ENCODE measurements at regions not wholly inside any gene's neighbourhood (a gene's known extent, or its start where the extent isn't known, plus 50 kb on each side); places are given as distances from the start of the nearest gene placed in this dataset.
A peak's percentile ranks its signal among the peaks of the same experiment; 100 is the strongest.

DNA sequence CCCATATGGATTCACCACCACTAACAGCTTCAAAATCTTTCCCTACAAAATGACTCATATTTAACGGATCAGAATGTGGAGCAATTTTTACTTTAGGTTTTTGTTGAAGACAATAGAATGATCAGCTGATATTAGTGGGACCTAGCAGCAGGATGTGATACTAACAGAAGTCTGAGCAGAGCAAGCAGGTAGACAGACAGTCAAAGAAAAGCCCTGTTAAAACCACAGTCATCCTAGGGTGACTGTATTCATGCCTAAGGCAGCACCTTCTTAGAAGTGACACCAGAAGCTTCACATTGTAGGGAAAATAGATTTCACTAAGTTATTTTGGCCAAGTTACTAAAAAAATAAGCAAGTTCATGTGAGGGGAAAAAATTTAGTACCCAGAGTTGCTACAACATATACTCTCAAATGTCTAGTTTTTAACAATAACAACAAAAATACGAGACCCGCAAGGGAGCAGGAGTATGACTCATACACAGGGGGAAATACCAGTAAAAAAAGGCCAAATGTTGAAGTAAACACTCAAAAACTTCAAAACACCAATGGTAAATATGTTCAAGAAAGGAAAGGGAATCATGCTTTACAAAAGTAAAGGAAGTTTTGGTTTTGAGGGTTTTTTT lies 590.9 kb downstream of the EPHA3 start:
- H3K4me3 ChIP-seq (ENCODE audit: low read length): no peak overlapping the region
- TF ChIP-seq, protein P1, sequence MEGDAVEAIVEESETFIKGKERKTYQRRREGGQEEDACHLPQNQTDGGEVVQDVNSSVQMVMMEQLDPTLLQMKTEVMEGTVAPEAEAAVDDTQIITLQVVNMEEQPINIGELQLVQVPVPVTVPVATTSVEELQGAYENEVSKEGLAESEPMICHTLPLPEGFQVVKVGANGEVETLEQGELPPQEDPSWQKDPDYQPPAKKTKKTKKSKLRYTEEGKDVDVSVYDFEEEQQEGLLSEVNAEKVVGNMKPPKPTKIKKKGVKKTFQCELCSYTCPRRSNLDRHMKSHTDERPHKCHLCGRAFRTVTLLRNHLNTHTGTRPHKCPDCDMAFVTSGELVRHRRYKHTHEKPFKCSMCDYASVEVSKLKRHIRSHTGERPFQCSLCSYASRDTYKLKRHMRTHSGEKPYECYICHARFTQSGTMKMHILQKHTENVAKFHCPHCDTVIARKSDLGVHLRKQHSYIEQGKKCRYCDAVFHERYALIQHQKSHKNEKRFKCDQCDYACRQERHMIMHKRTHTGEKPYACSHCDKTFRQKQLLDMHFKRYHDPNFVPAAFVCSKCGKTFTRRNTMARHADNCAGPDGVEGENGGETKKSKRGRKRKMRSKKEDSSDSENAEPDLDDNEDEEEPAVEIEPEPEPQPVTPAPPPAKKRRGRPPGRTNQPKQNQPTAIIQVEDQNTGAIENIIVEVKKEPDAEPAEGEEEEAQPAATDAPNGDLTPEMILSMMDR (IDR thresholded peaks at IDR 0.05; ENCODE audit: insufficient read depth, low read depth, low read length, missing control alignments): no peak
- no peak for DNase-seq (ENCODE audit: low read depth)

DNA sequence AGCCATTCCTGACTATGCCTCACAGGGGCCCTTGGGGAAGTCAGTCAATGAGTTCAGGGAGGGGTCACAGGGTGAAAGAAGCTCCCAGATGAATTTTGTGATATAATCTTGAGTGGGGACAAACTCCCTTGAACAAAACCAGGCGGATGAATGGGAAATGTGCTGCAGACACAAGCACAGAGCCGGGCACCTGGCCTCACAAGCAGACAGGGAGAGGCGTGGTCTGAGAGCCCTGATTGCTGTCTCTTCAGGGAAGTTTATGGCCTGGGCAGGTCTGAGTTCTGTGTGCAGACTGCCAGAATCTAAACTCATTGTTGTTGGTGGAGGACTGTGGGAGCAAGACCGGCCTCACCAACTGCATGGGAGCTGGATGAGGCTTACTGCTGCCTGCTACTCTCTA lies 591.8 kb downstream of the EPHA3 start:
- TF ChIP-seq, protein P1 (IDR thresholded peaks at IDR 0.05; ENCODE audit: insufficient read depth, low read depth, low read length, missing control alignments): no peak
- no peak for DNase-seq (ENCODE audit: low read depth)

DNA sequence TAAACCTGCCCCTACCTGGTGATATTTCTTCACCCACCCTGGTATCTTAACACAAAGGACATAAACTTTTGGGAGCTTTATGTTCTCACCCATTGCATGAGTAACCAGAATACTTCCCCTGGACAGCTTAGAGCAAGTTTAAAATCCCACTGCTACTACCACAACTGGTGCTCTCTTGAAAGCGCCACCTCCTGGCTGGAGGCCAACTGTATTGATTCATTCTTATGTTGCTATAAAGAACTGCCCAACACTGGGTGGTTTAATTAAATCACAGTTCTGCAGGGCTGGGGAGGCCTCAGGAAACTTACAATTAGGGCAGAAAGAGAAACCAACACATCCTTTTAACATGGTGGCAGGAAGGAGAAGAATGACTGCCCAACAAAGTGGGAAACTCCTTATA lies 592.4 kb downstream of the EPHA3 start:
- DNase-seq (ENCODE audit: low read depth): peak; percentile 11
- TF ChIP-seq, protein P1 (IDR thresholded peaks at IDR 0.05; ENCODE audit: insufficient read depth, low read depth, low read length, missing control alignments): no peak
- no peak overlapping the region for H3K4me3 ChIP-seq (ENCODE audit: low read length)

More for the DNA sequence above, 591.8 kb downstream of the EPHA3 start:
- H3K4me3 ChIP-seq (ENCODE audit: low read length): no peak overlapping the region

DNA sequence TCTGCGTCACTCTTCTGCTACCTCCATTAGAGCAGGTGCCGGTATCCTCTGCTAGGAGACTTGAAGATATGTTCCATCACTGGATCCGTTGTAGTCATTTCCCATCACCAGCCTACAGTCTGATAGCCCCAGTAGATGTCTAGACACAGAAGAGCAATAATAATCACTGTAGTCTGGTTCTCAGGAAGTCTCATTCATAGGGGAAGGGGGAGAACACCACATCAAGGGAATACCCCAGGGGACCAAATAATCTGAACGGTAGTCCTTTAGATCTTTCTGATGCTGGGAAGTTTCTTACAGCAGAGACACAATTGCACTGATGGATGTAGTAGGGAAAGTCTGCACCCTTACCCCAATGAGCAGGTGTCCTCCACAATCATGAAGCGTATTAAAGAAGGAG lies 595.0 kb downstream of the EPHA3 start:
- no peak overlapping the region for H3K4me3 ChIP-seq (ENCODE audit: low read length)
- TF ChIP-seq, protein P1 (IDR thresholded peaks at IDR 0.05; ENCODE audit: insufficient read depth, low read depth, low read length, missing control alignments): no peak
- DNase-seq (ENCODE audit: low read depth): no peak

DNA sequence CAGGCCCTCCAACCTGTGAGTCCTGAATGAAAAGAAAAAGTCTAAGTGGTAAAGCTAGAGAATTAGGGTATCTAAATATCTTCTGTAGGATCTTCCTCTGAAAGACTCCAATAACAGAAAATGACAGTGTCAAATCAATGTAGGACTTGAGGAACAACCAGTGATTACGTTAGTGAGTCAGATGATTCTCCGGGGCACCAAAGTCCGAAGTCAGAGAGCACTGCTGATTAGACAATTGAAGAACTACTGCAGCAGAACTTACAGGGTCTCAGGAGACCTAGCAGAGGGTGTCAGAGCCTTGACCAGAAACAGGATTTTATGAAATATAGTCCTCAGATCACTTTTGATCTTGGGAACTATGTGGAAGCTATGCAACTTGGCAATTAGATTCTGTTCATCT lies 605.8 kb downstream of the EPHA3 start:
- DNase-seq (ENCODE audit: low read depth): no peak
- TF ChIP-seq, protein P1 (IDR thresholded peaks at IDR 0.05; ENCODE audit: insufficient read depth, low read depth, low read length, missing control alignments): no peak
- H3K4me3 ChIP-seq (ENCODE audit: low read length): no peak overlapping the region

DNA sequence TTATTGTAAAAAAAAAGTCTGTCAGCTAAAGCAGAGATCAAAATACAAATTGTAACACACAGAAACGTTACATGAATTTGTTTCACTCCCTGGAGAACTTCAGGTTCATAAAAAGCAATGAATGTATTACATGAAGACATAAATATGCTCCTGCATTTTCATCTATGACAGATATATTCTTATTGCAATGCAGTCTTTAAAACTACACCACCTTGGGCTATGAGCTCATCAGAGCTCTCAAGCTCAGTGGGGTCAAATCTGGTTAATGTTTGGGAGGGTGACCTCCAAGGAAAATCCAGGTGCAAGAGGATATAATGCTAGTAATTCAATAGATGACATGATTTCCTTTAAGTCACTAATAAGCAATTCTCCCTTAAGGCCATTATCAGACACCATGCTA lies 606.8 kb downstream of the EPHA3 start:
- no peak for DNase-seq (ENCODE audit: low read depth)
- no peak overlapping the region for H3K4me3 ChIP-seq (ENCODE audit: low read length)
- TF ChIP-seq, protein P1 (IDR thresholded peaks at IDR 0.05; ENCODE audit: insufficient read depth, low read depth, low read length, missing control alignments): no peak
